GM10248 (cell line): ENCODE measurements at regions not wholly inside any gene's neighbourhood (a gene's known extent, or its start where the extent isn't known, plus 50 kb on each side); places are given as distances from the start of the nearest gene placed in this dataset.

Experiments used
- CTCF ChIA-PET: fragments of 300-600 bp; sonication (Branson Sonifier 250); formaldehyde crosslinking; extraction: SDS; loops from one replicate; lab custom pipeline; 2021; ENCODE audit warnings: antibody characterized with exemption; lab: Yijun Ruan, JAX
- POLR2A ChIA-PET: fragments of 350-650 bp; sonication (Branson Sonifier 250); formaldehyde crosslinking; extraction: SDS; loops from one replicate; lab custom pipeline; 2020; ENCODE audit warnings: antibody characterized with exemption; lab: Yijun Ruan, JAX
- DNase-seq: peaks from one replicate; pipeline ENCODE4 v3.0.0; 2012; ENCODE audit errors: extremely low spot score
- TF ChIP-seq, protein P1 (sequence below): IDR thresholded peaks from 2 replicates; pipeline ENCODE4 v1.5.1; 2012; ENCODE audit warnings: mild to moderate bottlenecking, low read depth; ENCODE audit errors: extremely low read depth, missing control alignments, control extremely low read depth

DNA sequence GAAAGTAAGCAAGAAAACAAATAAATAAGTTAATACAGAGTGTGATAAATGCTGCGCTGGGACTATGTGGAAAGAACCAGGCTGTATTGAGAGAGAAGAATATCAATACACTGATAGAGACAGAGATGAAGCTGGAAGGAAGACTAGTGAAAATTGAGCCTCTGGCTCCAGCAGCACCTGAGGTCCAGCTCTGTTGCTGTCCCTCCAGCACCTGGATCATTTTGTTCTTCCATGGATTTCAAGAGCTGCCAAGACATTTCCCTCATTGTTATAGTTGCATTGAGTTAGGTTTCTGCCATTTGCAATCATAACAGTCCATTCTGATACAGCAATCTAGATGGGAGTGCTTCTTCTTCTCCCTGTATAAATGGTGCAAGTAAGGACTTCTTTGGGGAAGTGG lies 242.7 kb upstream of the FGGY start:
- ChIA-PET POLR2A (no interaction called here), CTCF (interaction anchor here (1.0 to 1.8 kb wide), 5 partner anchors 9 to 705 kb away, joined by 3 to 5 read pairs (median 4); no protein-coding TSS in a partner anchor)
- DNase-seq: no peak
- TF ChIP-seq, protein P1, sequence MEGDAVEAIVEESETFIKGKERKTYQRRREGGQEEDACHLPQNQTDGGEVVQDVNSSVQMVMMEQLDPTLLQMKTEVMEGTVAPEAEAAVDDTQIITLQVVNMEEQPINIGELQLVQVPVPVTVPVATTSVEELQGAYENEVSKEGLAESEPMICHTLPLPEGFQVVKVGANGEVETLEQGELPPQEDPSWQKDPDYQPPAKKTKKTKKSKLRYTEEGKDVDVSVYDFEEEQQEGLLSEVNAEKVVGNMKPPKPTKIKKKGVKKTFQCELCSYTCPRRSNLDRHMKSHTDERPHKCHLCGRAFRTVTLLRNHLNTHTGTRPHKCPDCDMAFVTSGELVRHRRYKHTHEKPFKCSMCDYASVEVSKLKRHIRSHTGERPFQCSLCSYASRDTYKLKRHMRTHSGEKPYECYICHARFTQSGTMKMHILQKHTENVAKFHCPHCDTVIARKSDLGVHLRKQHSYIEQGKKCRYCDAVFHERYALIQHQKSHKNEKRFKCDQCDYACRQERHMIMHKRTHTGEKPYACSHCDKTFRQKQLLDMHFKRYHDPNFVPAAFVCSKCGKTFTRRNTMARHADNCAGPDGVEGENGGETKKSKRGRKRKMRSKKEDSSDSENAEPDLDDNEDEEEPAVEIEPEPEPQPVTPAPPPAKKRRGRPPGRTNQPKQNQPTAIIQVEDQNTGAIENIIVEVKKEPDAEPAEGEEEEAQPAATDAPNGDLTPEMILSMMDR: no peak

DNA sequence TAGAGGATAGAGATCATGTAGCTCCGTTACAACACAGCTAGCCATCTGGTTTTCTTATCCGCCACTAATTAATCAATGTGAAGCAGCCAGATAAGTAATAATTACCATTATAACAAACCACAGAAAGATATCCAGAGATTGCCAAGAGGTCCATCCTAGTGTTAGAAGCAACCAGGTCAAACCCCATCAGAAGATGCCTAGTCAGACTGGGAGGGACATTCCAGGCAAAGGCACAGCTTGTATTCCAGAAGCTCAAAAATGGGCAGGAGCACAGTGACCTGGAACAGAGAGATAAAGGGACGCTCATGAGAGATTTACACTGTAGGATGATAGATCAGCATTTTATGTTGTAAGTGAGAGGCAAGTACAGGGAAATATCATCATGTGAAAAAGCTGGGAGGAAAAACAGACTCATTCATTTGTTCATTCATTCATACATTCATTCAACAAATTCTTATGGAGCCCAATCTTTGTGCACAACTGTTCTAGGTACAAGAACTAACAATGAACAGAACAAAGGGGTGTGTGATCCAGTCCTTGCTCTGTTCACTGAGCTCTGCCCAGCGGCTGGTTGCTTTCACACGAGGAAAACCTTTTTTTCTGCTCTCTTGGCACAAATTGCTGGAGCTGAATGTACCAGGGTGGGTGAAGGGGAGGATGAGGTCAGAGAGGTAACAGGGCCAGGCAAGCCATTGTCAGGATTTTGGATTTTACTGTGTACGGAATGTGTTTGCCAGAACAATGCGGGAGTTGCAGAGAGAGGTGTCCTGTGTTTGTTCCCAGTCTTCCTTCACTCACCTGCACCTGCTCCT lies 240.8 kb upstream of the FGGY start:
- no peak for DNase-seq
- ChIA-PET POLR2A (no interaction called here), CTCF (interaction anchor here (1.4 to 3.4 kb wide), 2 partner anchors 9 to 12 kb away, joined by 3 to 11 read pairs; no protein-coding TSS in a partner anchor)
- TF ChIP-seq, protein P1: no peak

DNA sequence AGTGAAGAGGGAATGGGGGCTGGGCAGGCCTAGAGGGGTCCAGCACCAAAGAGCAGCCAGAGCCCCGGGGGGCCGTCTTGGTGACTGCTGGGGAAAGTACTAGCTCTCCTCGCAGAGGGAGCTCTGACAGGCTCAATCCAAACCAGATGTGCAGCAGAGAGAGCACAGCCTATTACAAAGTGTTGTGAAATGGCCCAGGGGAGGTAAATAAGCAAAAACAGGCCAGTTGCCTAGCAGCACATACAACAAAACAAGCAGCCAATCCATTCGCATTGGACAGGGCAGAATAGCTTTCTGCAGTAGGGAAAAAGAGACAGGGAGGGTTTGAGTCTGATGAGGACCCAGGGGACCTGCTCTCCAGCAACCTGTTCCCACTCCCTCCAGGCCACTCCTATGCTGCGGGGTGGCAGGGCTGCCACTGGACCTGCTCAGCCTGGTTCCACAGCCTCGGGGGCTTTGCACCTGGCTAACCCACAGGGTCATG lies 239.6 kb upstream of the FGGY start:
- TF ChIP-seq, protein P1: no peak
- ChIA-PET POLR2A (no interaction called here), CTCF (interaction anchor here (0.8 to 3.4 kb wide), 2 partner anchors 10 to 11 kb away, joined by 4 to 11 read pairs; no protein-coding TSS in a partner anchor)
- no peak for DNase-seq

DNA sequence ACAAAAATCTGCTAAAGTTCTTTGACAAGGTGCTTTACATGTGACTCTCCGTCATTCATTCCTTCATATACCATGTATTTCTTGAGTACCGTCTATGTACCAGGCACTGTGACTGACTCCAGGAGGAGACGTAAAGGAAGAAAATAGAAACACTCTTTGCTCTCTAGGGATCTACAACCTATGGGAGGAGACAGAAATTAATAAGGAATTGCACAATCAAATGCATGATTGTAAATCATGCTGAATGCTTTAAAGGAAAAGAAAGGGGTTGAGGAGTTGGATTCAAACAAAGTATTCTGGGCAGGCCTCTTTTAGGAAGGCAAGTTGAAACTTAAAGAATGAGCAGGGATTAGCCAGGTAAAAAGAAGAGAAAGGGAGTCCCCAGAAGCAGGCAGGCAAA lies 239.1 kb upstream of the FGGY start:
- no peak for DNase-seq
- ChIA-PET CTCF (interaction anchor here (0.8 to 3.4 kb wide), 3 partner anchors 10 to 642 kb away, joined by 3 to 11 read pairs (median 4); no protein-coding TSS in a partner anchor), POLR2A (interaction anchor here (0.6 kb wide), 1 partner anchor 175 kb away, joined by 3 read pairs; no protein-coding TSS in a partner anchor)
- TF ChIP-seq, protein P1: no peak

DNA sequence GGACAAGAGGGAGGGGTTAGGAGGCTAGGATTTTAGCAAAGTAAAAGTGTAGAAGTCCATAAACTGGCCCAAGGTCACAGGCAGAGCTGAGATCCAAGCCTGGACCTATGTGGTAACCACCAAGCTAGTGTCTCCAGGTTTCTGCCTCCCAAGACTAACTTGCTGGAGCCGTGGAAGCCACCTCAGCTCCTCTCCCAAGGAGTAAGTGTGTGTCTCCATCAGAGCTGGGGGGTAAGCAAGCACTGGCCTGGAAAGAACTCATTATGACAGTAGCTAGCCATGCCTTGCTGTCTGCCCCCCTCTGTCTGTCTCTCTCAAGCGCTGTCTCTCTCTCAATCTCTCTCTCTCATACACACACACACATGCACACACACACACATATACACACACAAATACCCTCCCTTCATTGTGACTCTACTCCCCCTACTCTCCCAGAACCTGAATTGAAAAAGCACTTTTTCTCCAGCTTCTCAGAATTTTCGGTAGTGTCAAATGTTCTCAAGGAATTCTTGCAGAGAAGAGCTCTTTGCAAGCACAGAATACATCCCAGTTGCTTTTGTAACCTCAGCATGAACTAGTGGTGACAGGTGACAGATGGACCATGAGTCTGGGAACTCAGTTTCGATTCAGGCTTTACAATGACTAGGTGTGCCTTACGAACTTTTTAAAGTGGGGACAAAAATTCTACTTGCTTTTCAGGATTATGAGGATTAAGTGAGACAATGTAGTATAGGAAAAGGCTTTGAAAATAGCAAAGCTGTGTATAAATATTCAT lies 238.0 kb upstream of the FGGY start:
- no peak for DNase-seq
- TF ChIP-seq, protein P1: no peak
- POLR2A ChIA-PET: no interaction called here
- CTCF ChIA-PET: interaction anchor here (0.6 to 1.1 kb wide), 4 partner anchors 11 to 641 kb away, joined by 3 read pairs; no protein-coding TSS in a partner anchor

DNA sequence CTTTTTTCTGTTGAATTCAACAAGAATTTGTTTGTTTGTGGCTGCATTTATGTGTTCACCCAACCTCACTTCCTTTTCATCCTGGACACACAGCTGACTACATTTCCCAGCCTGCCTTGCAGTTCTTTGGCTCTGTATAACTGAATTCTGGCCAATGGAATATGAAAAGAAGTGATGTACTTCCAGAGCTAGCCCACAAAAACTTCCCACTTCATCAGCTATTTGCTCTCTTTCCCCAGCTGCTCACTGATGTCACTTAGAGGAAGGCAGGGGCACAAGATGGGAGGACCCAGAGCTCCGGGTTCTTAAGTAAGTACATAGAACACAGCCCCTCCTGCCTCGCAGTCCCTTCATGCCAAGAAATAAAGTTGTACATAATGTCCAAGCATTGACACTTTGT lies 235.0 kb upstream of the FGGY start:
- TF ChIP-seq, protein P1: no peak
- DNase-seq: no peak
- CTCF ChIA-PET: interaction anchor here (0.9 to 2.4 kb wide), 7 partner anchors 9 to 30 kb away, joined by 3 to 7 read pairs (median 4); no protein-coding TSS in a partner anchor

More for the DNA sequence above, 235.0 kb upstream of the FGGY start:
- POLR2A ChIA-PET: no interaction called here
